Stimulated activated CD4-positive, alpha-beta T cell treated with anti-CD3 and anti-CD28 coated beads, Interleukin-4, amount 100 ng/mL, for 1 hour (primary cell): ENCODE measurements at regions not wholly inside any gene's neighbourhood (a gene's known extent, or its start where the extent isn't known, plus 50 kb on each side); places are given as distances from the start of the nearest gene placed in this dataset.
"Not testable (repeated sequence)": the region's sequence is repeated elsewhere in the genome, so short reads cannot be mapped to it uniquely, and the experiment has no call there.

ENCODE experiments used
- DNase-seq: peaks from one replicate; pipeline ENCODE4 v3.0.0-alpha.2; 2020

- no peak for DNase-seq
These were observed 85.5 kb upstream of the S1PR1 start for GRCh38 chr1:101151286-101151685.

DNA sequence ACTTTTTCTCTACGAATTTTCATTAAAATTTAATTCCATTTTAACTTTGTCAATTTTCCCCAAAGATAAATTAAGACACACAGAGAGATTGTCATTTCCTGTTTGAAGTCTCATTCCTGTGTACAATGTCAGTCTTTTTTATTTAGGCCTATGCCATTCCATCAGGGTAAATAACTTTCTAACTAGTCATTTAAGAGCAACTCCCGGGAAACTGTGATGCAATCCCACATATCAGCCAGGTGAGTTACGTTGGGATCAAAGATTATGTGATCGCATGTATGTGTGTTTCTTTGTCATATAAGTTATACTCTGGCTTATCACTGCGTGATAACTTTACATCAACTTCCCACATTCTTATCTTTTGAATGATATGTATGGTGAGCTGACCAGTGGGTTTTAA is 86.1 kb upstream of the S1PR1 start:
- DNase-seq, result no peak

DNA sequence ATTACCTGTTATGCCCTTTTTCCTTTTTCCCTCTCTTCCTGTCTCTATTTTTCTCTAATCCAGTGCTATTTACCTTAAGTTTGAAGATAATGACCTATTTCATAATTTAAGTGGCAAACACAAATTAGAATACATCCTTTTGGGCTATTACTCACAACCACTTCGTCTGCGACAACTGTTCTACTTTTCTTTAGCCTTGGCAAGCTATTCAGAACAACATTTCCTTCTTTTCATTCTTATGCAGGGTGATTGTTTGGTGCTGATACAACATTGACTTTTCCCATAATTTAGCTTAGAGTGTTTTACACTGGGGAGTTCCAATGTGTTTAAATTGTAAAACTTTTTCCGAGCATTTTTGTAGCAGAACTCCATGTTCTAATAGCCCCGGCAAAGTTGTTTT is 86.6 kb upstream of the S1PR1 start:
- DNase-seq, result no peak

- no peak for DNase-seq
These were observed 87.8 kb upstream of the S1PR1 start for GRCh38 chr1:101148980-101149379.

GRCh38 chr1:101147381-101147780 is 89.4 kb upstream of the S1PR1 start:
- DNase-seq, result no peak

DNA sequence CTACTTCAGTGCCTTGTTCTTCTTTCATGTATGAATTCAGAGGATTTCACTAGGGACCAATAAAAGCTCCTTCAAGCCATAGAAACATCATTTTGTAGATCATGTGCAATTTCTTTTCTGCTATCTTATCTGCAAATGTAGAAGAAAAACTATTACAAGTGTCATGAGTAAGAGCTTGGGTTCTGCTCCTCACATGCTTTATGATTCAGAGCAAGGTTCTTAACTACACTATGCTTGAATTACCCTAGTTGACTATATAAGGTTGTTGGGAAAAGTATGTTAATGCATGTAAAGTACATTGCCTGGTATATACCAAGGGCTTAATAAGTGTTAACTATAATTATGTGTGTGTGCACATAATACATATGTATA is 91.4 kb upstream of the S1PR1 start:
- DNase-seq, result no peak

- DNase-seq, result no peak
These were observed 92.0 kb upstream of the S1PR1 start for GRCh38 chr1:101144671-101145448.

- no peak for DNase-seq
These were observed 94.6 kb upstream of the S1PR1 start for GRCh38 chr1:101142244-101142643.

DNA sequence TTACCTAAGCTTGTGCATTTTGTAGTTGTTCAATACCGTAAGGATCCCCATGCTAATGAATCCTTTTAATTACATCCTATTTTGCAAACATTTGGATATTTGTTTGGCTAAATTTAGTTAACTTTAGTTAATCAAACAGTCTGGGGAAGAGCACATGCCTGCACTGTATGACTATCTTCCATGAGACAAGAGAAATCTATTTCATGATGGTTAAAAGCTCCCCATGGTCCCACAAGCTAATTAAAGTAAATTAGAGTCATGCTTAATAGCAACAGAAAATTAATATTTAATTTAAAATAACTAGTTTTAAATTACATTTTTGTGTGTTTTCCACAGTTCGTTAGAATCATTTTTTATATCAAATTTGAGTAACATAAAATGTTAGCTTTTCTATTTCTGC is 95.4 kb upstream of the S1PR1 start:
- no peak for DNase-seq

- DNase-seq, result no peak
These were observed 96.7 kb upstream of the S1PR1 start for GRCh38 chr1:101139821-101140718.

- no peak for DNase-seq
These were observed 97.7 kb upstream of the S1PR1 start for GRCh38 chr1:101139130-101139529.

DNA sequence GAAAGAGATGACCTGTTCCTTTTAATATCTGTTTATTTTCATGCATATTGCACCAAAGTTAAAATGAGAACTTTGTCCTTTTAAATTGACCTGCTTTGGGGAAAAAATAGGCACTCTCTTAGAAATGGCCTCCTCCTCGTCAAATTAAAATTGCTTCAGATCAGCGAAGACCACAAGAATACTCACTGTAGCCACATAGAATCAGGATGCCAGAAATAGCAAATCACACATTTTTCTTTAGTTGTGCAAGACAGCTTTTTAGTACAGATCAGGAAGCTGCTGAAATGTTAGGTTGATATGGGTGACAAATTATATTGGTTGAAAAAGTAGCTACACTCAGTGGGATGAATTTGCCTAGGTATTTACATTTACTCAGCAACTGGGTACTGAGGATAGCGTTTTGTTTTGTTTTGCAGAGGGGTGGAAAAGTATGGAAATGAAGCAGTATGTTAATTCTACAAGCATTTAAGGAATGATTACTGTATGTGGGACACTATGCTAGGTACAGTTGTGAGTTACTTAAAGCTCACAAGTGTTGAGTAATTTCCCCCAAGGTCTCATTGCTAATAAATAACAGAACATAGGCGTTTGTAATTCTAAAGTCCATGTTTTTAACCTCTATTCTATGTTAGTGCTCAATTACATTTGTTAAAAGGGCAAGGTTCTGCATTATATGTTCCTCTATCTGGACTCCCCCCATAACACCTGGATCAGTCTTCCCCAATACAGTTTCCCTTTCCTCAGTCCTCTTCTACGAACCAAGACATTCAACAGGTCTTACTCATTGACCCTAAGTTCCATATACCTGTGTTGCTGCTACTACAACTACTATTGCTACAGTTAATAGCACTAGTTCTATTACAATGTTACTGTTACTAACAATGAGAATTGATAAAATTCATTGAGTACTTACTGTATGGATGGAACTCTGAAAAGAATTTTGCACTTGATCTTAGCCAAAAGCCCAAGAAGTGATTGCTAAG is 99.4 kb upstream of the S1PR1 start:
- DNase-seq, result no peak

DNA sequence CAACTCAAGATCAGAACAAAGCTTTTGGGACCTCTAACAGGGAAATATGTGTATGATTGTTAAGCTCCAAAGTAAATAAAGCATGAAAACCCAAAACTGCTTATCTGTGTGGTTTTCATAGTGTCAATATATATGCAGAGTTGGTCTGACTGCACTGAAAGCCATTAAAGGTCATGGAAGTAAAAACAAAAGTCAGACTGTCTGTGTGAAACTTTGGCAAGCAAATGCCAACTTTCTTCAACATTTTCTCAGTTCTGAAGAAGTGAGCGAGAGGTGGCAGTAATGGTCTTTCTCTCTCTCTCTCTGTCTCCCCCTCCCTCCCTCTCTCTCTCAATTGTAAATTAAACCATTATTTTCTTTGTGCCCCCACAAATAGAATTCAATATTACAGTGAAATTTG is 100.1 kb upstream of the S1PR1 start:
- no peak for DNase-seq

GRCh38 chr1:101136271-101136670 is 100.5 kb upstream of the S1PR1 start:
- no peak for DNase-seq

GRCh38 chr1:101135526-101135925 is 101.3 kb upstream of the S1PR1 start:
- DNase-seq, result no peak

GRCh38 chr1:101131239-101131843 is 105.5 kb upstream of the S1PR1 start:
- no peak for DNase-seq

GRCh38 chr1:101130673-101131072 is 105.1 kb upstream of the DPH5 start:
- DNase-seq, result no peak

- DNase-seq, result no peak
These were observed 103.3 kb upstream of the DPH5 start for GRCh38 chr1:101128846-101129245.

DNA sequence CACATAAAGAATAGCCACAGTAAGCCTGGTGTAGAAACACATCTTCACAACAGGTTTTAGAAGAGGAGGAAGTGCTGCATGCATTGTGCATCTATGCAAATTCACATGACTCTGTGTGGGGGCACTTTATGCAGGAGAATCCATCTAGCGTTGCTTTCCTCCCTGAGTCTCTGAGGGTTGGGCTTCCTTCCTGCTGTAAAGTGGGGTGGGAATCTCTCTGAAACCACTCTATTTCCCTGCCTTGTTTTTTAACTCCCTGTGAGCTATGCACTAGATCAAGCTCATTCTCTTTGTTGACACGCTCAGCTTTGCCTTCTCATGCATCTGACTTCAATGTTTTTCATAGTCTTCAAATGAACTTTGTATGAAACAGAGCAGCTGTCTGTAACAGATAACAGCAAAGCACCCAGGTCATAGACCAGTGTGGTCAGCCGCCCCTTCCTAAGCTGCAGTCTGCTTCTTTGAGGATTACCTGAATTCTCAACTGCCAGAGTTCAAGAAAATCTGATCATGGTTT is 102.7 kb upstream of the DPH5 start:
- DNase-seq, result no peak

- no peak for DNase-seq
These were observed 98.8 kb upstream of the DPH5 start for GRCh38 chr1:101124405-101124804.

GRCh38 chr1:101123904-101124303 is 98.3 kb upstream of the DPH5 start:
- DNase-seq, result not testable (repeated sequence)

DNA sequence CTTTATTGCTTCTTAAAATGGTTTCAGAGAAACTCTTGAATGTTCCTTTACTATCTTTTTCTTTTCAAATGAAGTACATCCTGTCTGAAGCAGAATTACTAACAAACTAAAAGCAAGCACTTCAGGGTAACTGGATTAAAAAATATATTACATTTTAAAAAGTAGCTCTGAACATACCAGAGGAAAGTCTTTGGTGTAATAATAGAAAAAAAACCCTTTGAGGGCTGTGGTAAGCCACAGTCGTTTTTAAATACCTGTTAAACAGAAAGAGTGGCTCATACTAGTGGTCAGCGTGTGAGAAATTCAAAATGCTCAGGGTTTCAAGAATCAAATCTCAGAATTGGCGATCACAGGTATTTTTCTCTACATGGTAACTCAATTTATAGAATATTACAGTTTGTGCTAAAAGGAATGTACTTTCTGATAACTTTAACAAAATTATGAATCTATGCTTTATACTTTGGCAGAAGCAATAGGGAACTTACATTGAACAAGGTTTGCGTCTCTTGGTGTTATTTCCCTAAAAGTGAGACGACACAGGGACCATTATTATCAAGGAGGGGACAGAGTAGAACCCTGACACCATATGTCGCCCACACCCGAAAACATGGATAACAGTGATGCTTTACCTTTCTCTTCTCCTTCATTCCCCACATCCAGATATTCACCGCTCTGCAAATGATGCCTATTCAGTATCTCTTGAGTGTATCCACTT is 97.0 kb upstream of the DPH5 start:
- DNase-seq, result no peak
